HG03103 (cell line): ENCODE measurements at regions not wholly inside any gene's neighbourhood (a gene's known extent, or its start where the extent isn't known, plus 50 kb on each side); places are given as distances from the start of the nearest gene placed in this dataset.
"Not testable (repeated sequence)": the region's sequence is repeated elsewhere in the genome, so short reads cannot be mapped to it uniquely, and the experiment has no call there.

Experiments used
- ATAC-seq: cut with Tn5 transposase; IDR thresholded peaks from one replicate; pipeline ENCODE4 v1.9.1; 2021; ENCODE audit warnings: low read depth; ENCODE audit not compliant: unreplicated experiment

DNA sequence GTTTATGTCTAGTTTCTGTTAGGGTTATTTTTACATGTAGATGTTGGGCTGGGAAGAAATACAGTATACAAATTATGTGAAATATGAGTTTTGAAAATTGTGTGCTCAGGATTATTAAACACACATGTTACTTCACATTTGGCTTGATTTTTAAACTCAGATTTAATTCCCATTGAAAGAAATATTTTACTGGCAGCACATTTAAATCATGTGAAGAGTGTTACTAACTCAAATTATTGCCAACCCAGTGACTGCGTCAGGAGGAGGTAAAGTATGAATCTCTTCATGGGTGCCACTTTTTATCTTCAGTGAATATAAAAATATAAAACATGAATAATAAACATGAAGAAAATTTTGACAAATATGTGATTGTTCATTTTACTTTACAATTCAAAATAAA, 457.5 kb upstream of the CCDC179 start:
- ATAC-seq = no peak

DNA sequence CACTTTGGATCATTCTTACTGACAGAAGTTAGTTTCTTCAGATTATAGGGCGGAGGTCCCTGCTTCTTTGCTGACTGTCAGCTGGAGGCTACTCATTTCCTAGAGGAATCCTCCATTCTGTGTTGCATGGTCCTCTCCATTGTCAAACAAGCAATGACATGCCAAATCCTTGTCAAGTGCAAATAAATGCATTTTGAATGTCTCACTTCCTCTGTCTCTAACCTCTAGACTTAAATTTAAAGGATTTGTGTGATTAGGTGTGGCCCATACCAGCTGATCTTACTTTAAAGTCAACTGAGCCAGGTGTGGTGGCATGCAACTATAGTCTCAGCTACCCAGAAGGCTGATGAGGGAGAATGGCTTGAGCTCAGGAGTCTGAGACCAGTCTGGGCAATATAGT, 458.4 kb upstream of the CCDC179 start:
- ATAC-seq = no peak

DNA sequence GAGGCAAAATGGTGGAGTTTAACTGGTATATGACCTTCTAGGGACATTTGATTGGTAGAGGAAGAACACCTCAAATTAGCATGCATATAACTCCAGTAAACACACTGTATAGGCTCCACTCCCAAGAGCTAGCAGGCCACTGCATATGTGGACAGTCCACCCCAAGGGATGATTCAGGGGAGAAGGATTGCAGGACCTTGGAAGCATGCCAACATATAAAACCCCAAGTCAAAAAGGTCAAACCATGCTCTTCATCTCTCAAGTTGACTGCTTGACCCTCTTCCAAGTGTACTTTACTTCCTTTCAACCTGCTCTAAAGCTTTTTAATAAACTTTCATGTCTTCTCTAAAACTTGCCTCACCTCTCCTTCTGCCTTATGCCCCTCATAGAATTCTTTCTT, 459.9 kb upstream of the CCDC179 start:
- ATAC-seq = no peak

DNA sequence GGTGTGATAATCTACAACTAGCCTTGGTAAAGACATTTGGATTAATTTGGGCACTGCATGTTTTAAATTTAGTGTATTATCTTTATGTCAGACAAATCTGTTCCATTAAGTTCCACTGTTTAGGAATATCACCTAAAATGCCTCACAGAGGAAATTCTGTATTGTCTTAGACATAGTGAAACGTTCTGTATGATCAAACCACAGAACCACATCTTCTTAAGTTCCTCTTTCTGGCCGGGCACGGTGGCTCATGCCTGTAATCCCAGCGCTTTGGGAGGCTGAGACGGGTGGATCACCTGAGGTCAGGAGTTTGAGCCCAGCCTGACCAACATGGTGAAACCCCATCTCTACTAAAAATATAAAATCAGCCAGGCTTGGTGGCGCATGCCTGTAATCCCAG, 475.3 kb upstream of the CCDC179 start:
- ATAC-seq = not testable (repeated sequence)

DNA sequence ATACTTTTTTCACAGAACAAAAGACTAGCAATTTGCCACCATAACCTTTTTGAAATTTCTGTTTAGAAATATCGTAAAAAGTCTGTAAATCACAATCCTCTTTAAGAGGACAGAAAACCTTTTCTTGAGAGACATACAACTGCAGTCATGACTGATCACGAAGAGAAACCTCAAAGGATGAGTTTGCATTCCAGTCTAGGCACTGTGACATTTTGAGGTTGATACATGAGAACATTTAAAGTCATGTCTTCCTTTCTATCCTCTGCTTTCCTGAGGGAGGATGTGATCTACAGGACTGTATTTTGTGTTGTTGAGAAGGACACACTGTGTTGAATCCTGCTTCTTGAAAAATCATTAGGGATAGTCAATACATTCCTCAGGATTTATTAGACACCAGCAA, 476.7 kb upstream of the CCDC179 start:
- ATAC-seq = no peak

DNA sequence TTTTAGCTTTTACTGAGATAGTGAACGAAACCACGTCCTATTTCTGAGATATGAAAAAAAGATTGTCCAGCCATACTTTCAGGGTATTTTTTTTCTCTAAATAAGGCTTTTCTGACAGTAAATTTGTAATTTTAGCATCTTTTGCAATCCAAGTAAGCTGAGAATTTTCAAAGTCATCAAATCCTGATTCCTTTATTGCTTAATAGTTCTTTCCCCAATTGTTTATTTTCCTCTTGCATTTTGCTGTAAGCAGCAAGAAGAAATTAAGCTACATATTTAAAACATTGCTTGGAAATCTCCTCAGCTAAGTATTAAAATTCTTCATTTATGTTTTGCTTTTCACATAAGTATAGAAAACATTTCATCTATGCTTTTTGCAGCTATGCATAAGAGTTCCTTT, 493.3 kb upstream of the CCDC179 start:
- ATAC-seq = no peak

DNA sequence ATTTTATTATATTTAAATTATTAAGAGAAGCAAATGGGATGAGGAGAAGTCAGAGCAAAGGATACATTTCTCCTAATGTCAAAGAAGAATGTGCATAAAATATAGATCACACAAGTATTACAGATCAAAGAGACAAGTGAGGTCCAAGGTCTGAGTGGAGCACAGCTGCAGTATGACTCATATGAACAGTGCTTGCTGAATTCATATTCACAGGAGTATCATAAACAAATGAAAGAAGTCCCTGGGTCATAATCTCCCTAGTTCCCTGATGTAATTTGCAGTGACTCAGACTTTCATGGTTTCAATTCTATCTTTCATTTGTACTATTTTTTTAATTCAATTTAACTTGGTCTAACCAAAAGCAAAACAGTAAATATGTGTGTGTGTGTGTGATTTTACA, 499.0 kb upstream of the CCDC179 start:
- ATAC-seq = no peak

DNA sequence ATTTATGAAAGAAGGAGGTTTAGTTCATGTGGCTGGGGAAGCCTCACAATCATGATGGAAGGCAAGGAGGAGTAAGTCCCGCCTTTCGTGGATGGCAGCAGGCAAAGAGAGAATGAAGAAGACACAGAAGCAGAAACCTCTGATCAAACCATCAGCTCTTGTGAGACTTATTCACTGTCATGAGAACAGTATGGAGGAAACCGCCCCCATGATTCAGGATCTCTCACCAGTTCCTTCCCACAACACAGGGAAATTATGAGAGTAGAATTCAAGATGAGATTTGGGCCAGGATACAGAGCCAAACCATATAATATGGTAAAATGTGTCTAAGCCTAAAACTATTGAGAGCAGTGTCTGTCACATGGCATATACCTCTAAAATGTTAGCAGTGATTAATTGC, 503.8 kb upstream of the CCDC179 start:
- no peak for ATAC-seq

DNA sequence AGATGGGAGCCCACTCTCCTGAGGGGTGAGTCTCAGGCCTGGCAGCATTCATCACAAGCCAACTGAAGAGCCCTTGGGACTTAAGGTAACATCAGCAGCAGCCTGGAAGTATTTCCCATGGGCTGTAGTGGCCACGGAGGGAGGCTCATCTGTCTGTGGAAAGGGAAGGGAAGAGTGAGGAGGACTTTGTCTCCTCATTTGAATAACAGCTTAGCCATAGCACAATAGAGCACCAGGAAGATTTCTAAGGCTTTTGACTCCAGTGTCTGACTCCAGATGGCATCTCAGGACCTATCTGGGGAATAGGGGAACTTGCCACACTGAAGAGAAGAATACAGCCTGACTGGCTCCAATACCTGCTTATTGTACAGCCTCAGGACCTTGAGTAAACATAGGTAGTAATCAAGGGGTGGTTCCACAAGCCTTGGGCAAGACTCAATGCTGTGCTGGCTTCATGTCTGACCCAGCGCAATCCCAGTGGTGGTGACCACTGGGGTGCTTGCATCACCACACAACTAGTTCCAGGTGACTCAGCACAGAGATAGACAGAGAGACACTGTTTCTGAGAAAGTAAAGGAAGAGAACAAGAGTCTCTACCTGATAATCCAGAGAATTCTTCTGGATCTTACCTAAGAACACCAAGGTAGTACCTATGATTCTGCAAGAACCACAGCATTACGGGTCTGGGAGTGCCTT, 510.5 kb upstream of the CCDC179 start:
- ATAC-seq = no peak

DNA sequence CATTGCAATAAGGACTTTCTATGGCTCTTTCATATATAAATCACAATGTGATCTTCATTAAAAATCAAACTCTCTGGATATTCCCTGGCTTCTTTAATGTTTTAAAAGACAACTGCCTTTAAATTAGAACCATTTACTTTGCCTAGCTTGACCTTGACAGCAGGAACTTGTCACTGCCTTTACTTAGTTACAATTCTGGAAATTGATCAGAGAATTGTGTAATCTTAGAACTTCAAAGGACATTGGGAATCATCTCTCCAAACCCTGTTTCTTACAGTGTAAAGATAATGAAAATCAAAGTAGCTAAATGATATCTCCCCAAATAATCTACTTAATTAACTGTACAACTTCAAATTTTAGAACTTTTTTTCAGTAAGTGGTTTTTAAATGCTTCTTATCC, 517.6 kb upstream of the CCDC179 start:
- ATAC-seq = no peak

DNA sequence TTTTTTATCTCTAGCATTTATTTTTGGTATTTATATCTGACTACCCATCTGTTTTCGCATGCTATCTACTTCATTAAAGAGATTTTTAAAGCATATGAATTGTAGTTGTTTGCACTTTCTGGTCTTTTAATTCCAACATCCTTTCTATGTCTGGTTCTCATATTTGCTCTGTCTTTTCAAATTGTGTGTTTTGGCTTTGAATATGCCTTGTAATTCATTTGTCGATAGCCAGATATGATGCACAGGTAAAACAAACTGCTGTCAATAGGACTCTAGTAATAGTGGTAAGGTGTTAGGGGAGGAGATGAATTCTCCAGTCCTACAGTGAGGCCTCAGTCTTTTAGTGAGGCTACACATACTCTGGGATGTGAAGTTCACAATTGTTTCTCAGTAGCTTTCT, 530.8 kb upstream of the CCDC179 start:
- no peak for ATAC-seq

DNA sequence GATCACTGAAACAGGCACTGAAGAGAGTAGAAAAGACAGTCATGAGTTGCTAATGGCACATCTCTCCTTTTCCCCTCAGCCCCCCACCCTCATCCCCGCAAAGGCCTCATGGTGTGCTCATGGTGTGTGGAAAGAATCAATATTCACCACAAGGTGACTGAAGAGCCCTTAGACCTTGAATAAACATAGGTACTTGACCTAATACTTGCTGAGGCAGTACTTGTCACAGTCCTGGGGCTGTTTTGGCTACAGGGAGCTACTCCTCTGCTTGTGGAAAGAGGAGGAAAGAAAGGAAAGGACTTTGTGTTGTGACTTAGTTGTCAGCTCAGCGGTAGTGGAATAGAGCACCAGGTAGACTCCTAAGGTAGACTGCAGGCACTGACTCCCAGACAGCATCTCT, 537.8 kb upstream of the CCDC179 start:
- ATAC-seq = no peak

DNA sequence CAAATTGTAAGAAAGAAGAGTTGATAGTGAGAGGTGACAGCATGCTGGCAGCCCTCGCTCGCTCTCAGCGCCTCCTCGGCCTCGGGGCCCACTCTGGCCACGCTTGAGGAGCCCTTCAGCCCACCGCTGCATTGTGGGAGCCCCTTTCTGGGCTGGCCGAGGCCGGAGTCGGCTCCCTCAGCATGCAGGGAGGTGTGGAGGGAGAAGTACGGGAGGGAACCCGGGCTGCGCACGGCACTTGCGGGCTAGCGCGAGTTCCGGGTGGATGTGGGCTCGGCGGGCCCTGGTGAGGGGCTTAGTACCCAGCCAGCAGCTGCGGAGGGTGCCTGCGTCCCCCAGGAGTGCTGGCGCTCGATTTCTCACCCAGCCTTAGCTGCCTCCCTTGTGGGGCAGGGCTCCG, 539.7 kb upstream of the CCDC179 start:
- ATAC-seq = no peak

DNA sequence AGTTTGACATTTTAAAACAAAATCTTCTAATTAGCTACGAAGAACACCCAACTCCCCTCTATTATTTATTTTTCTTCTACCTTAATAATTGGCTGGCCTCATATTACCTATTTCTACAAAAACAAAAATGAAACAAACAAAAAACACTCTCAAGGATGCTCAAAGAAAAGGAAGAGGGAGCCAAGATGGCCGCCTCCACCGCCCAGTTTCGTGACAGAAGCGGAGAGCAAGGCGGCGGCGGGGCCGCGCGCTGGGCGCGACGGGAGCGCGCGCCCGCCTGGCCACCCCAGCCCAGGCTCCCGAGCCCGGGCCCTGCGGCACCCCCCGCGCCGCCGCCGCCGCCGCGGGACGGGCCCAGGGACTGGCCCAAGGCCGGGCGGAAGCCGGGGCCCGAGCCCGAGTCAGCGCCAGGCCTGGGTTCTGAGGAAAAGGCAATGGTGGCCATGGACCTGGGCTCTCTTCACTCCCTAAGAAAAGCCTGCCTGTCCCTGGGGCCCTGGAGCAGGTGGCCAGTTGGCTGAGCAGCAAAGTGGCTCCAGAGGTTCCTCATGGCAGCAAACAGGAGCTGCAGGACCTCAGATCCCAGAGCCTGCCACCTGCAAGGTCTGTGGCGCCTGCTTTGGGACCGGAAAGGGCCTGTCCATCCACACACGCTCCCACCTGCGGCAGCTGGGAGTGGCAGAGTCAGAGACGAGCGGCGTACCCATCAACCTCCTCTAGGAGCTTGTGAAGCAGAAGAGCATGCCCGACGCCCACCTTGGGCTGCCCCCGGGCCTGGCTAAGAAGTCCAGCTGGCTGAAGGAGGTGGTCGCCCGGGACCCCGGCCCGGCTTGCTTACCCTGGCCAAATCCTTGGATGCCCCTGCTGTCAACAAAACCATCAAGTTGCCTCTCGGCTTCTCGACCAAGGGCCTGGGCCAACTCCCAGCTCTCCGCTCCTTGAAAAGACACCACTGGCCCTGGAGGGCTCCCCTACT, 543.2 kb upstream of the CCDC179 start:
- no peak for ATAC-seq

DNA sequence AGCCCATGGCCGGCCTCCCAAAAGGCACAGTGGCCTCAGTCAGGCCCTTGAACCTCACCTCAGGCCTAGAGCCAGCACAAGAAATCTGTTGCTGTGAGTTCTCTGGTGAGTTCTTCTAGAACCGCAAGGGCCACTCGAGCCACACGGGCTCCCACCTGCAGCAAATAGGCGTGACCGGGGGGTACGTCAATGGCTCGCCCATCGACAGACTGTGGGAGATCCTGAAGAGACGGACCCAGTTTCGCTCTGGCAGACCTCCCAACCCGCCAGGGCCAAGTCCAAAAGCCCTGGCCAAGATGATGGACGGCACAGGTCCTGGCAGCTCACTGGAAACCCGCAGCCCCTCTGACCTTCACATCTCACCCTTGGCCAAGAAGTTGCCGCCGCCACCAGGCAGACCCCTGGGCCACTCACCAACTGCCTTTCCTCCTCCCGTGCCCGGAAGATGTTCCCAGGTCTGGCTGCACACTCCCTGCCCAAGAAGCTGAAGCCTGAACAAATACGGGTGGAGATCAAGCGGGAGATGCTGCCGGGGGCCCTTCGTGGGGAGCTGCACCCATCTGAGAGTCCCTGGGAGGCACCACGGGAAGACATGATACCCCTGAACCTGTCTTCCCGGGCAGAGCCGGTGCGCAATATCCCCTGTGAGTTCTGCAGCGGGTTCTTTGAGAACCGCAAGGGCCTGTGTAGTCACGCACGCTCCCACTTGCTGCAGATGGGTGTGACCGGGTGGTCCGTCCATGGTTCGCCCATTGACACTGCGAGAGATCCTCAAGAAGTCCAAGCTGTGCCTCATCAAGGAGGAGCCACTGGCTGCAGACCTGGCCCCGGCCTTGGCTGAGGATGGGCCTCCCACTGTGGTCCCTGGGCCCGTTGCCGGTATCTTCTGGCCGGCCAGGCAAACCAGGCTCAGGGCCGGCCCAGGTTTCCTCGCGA, 544.2 kb upstream of the CCDC179 start:
- ATAC-seq = no peak

DNA sequence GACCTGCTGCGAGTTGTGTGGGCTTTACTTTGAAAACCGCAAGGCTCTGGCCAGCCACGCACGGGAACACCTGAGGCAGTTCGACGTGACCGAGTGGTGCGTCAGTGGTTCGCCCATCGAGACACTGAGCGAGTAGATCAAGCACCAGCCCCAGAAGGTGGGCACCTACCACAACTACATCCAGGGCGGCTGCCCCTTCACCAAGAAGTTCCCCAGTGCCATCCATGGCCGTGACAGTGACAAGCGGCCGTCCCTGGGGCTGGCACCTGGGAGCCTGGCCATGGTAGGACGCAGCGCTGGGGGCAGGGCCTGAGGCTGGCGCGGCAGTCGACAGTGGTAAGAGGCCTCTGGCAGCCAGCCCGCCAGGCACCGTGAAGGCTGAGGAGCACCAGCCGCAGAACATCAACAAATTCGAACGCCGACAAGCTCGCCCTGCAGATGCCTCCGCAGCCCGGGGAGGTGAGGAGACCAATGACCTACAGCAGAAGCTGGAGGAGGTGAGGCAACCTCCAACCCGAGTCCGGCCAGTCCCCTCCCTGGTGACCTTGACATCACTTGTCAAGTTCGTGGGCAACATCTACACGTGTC, 545.2 kb upstream of the CCDC179 start:
- no peak for ATAC-seq

DNA sequence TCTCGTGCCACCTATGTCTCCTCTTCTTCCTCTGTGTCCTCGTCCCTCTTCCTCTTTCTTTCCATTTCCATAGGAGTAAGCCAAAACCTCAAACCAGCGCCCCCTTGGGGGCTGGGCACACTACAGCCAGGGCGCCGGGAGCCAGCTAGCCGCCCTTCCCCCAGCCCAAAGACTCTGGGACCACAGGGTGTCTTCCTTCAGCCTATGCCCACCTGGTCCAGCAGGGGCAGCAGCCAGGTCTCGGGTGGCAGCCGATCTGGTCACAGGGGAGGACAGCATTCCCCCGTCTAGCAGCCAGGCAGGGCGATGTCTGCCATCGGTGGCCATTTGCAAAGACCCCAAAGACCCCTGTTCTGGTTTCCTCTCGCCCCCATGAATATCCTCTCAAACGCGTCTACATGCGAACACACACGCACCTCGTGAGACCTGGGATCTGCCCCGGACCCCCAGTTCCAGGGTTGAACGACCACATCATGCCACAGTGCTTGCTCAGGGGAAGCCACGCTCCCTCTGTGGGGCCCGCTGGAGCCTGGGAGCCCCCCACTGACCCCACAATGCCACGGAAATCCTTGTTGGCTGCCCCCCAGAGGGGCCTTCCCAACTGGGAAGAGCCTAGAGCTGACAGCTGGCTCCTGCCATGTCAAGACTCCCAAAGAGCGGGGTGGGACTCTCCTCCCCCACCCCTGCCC, 546.0 kb upstream of the CCDC179 start:
- ATAC-seq = no peak

DNA sequence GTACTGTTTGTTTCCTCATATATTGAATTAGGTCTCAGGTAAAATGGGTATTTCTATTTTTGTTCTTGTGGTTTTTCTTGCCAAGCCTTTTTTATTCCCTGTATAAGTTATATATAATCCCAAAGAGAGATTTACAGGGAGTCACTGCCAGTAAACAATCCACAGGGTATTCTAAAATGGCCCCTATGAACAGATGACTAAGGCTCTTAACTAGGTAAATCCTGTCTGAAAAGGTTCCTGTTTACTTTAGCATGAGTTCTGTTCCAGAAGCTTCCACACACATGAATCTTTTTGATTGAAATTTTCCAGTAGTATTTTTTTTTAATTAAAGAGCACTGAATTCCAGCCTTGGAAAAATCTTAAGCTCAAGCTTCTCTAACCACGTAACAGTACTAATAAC, 552.8 kb upstream of the CCDC179 start:
- no peak for ATAC-seq

DNA sequence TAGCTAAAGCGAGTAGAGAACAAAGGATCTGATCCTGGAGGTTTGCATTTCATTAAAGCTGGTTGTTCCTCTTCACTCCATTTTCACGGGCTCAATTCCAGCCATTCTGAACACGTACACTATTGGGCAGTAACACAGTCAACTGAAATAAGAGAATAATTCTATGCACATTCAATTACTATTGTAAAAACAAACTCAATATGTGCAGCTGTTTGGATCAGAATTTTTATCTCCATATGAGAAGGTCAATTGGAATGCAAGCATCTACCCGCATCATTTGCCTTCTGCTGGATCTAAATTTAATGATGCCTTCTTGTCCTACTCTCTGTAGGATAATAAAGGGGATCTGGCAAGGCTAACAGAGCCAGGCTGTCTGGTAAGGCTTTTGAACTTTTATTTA, 562.8 kb upstream of the CCDC179 start:
- no peak for ATAC-seq

DNA sequence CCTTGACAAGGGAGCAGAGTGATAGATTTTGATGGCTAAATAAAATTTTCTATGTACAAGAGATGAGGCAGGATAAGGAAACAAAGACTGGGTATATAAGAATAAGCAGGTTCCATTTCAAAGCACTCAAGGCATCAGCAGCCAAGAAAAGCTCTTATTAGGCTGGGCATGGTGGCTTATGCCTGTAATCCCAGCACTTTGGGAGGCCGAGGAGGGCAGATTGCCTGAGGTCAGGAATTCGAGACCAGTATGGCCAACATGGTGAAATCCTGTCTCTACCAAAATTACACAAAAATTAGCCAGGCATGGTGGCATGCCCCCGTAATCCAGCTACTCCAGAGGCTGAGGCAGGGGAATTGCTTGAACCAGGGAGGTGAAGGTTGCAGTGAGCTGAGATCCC, 563.4 kb upstream of the CCDC179 start:
- no peak for ATAC-seq
